NCI-H82 treated with DMSO at 0.1 percent for 48 hours (cell line): ENCODE measurements at regions not wholly inside any gene's neighbourhood (a gene's known extent, or its start where the extent isn't known, plus 50 kb on each side); places are given as distances from the start of the nearest gene placed in this dataset.

Experiments
- DNase-seq: peaks from one replicate; lab custom pipeline; 2025; ENCODE audit not compliant: unreplicated experiment; lab: John Stamatoyannopoulos, UW

DNA sequence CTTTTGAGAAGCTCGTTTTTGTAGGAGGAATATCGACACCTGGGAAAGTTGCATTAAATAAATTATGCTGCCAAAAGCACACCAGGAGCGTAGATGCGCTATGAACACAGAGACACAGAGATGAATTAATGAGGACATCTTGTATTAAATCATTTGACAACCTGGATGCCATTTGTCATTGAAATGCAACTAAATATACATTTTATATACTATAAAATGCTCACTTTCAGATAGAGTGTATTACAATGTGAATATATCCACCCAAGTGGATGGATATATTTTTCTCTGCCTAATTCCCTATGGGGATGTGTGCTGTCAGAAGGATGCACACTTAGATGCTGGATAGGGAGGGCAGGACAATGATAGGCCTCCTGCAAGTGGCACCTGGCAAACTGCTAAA is 426.2 kb downstream of the RIT2 start:
- no peak for DNase-seq
